Right hindlimb (tissue), 1 donor: ENCODE measurements at regions not wholly inside any gene's neighbourhood (a gene's known extent, or its start where the extent isn't known, plus 50 kb on each side); places are given as distances from the start of the nearest gene placed in this dataset.

Experiments used
- DNase-seq: peaks from one replicate; pipeline ENCODE4 v3.0.0-alpha.2; 2018

DNA sequence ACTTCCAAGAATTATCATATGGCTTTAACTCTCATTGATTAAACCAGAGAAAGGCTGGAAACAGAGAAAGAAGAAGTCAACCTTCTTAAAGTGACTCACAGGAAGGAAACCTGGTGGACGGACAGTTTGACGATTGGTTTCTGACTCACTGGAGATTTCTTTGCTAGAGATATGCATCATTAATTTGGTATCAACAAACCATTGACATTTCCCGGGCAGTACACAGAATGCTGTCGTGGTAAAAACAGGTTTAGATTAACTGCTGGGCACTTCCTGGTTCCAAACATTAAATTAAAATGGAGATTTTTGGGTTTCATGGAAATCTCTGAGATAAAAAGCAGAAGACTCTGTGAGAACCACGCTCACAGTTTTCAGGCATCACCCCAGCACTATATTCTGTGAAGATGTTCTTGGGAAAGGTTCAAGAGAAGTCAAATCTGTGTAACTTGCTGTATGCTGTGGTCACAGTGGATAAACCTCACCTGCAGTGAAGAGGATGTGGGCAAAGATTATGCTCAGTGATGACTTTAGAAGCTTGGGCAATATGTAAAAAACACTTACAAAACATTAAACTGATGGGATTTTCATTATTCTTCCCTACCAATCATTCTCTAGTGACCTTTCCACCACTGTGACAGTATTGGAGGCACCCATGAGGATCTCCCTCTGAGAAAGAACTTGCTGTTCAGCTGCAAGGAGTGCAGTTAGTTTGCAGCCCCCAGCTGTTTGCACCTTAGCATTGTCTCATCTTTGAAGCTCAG is 61.1 kb upstream of the CD44 start:
- no peak for DNase-seq

DNA sequence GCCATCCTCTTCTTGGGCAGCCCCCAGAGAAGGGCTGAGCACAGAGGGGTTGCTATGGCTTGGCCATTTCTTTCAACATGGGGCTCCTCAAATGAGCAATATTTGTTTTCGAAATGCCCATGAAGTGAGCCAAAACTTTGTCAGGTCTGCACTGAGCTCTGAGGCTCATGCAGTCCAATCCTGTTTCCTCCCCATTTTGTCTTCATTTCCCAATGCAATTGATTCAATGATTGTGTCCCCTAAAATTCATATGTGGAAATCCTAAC is 60.6 kb upstream of the CD44 start:
- DNase-seq: no peak

DNA sequence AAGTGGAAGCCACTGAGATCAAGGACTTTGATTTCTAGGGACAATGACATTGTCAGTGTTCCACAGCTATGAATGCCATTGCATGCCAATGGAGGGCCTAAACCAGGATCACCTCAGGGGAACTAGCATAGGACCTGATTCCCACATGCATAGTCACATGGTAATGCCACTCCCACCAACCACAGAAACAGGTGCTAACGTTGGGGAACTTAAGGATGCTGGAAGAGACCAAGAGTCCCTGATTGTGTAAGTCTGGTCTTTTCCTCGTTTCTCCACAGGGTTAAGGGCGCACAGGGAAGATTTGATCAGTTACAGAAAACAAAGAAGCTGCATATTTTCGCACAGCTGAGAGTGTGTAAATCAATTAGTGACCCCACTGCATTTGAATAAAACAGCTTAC is 59.4 kb upstream of the CD44 start:
- DNase-seq: no peak

DNA sequence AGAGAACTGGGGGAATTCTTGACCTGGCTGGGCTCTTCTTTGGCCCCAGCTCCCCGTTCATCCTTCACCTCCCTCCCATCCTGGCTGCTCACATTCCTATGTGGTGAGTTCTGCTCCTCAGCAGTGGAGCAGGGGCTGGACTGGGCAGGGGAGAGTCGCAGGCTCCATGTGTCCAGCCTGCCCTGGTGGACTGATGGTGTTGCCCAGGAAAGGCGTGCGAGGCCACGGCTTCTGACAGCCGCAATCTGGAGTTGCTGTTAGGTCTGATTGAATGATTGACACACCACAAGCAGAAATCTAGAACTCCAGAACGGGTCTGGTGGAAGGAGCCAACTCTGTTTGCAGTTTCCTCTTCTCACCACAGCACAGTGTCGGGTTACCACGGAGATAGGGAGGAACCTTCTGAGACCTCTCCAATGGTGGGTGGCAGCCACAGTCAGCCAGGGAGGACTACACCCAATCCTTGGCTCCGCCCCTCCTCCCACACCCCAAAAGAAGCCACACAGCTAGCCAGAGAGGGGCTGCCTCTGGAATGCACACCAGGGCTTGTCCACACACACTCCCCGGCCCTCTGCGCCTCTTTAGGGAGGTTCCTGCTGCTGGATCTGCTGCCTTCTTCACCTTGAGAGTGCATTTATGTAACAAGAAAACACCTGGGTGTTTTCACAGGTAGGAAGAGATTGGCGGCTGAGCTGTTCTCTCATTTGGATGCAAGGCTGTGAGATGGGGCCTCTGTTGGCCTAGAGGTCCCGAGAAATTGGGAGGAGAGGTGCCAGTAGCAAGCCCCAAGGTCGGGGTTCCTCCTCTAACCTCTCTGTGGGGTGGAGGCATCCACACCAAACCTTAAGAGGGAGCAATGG is 56.4 kb upstream of the CD44 start:
- DNase-seq: peak; percentile 77

DNA sequence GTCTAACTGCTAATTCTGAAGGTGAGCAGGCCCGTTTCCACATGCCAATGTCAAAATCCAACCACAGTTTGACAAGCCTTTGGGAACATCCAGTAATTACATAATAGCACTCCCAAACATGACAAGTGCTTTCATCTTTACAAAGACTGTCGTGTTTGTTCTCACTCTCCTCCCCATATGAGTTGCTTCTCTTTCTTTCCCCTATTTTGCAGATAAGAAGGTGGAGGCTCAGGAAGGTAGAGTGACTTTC is 55.9 kb upstream of the CD44 start:
- DNase-seq: no peak

DNA sequence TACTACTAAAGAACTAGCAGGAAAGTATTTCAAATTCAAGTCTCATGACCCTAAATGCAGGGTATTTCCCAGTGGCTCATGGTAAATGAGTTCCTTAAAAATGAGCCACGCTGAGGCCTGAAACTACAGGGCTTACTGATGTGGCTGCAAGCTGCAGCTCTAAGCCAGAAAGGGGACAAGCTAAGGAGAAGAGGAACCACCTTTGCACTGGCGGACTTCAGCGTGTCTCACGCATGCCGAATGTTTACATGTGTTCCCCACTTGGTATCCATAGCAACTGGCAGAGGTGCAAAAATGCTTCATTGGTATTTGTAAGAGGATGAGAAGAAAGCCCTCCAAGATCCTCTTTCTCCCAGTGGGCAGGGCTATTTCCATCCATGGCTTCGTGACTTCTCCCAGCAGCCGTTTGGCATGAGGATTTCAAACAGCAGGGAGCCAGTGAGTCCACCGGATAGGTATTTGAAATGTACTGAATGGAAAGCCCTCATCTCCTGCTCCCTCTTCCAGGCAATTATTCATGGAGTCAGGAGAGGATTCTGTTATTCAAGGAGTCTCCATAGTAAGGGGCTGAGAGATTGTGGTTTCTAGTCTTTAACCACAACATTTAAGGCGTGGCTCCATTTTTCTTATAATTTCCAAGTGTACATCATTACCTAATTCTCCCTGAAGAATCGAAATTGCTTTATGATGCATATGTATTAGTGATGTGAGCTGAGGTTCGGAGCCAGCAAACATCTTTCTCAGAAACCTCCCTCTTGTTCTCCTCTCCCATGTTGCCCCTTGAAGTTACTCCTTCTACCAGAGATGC is 55.3 kb upstream of the CD44 start:
- peak; percentile 93 for DNase-seq

DNA sequence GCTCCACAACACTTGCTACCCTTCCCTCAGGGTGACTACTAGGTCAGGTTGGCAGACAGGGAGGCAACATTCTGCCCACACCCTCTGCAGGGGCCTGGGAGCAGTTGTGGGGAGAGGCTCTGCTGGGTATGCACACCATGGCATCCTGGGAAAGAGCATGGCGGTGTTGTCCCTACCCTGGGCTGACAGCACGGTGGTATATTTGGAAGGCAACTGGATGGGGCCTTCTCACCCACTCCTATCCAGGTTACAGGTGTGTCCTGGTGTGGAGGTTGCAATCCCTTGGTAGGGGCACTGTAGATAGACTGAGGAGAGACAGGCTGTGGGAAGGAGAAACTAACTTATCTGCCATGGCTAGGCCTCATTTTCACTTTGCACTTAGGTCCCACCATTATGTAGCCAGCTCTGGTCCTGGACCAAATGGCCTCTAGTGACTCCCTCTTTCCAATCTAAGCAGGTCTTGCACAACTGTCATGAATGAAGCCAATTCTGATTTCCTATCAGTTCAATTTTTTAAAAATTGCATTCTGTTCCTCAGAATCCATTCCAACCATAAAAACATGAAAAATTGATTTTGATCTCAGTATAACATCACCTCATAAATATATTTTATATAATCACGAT is 54.0 kb upstream of the CD44 start:
- no peak for DNase-seq

DNA sequence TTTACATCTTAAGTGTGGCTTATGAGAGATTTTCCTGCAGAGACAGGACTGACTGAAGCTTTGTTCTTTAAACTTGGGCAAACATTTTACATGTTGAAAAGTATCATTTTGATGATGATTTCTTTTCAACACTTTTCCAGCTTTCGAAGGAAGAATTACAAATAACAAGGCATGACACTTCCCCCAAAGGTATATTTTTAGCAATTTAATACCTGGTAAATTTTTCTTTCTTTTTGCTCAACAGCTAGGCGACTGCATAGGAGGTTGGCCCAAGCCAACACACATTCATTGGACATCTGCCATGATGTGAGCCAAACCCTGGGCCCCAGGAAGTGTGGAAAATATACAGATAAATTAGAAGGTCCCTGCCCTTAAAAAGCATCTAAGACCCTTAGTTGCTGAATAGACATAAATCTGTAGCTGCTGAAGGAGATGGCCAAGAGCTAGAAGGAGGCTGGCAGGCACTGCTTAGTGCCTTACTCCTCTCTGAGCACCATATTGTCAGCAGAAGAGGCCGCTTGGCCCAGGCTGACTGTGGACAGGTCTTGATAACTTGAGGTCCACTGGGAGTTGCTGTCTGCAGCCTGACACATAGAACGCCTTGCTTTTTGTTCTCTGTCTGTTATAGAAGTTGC is 53.3 kb upstream of the CD44 start:
- DNase-seq: peak; percentile 59

DNA sequence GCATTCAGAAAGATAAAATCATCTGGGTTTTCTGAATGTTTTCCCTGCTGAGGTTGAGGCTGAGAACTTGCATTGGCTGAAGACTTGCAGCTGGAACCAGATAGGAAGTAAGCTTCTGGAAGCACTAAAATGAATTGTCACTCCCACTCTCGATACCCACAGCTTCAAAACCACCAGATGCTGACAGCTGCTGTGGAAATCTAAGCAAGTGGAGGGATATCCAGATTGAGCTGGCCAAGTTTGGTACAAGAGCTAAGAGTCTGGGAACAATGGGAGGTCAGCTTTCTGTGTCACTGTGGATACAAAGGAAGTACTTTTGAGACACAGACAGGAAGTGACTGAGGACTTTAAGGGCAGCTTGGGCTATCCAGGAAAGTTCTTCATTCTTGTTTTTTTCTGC is 51.3 kb upstream of the CD44 start:
- DNase-seq: peak; percentile 67

DNA sequence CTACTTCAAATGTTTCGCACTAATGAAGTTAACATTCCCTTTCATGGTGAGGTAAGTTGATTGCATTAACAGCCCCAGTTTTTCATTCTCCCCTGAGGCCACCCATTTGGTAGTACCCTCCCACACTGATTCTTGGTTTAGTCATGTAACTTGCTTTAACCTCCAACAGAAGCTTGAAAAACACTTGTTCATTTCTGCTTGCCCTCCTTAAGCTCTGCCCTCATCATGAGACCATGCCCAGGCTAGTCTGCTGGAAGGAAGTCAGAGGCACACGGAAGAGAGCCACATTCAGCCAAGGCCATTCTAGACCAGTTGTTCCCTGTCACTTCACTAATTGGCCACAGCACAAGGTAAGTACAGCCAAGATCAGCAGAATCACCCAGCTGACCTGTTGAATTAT is 50.7 kb upstream of the CD44 start:
- DNase-seq: no peak

DNA sequence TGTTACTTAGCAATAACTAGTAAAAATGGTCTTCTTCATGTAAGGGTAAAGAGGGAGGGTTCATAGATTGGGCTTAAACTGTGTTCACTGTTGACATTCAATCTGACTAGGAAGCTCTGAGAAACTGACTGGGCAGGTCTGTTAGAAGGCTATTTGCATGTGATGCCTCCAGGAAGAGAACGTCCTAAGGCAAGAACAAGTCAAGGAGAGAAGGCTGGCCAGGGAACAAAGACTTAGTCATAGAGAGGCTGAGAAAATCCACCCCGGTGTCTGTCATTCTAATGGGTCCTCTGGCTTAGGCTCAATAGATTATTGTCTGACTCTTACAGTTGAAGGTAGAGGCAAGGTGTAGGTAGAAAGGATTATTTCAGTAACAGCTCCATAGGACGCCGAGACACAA is 50.3 kb upstream of the CD44 start:
- DNase-seq: no peak
